CD4-positive, alpha-beta T cell treated with Interleukin-4 for 4 hours (primary cell): ENCODE measurements at regions not wholly inside any gene's neighbourhood (a gene's known extent, or its start where the extent isn't known, plus 50 kb on each side); places are given as distances from the start of the nearest gene placed in this dataset.

ENCODE experiments used
- DNase-seq: peaks from one replicate; pipeline ENCODE4 v3.0.0-alpha.2; 2020

DNA sequence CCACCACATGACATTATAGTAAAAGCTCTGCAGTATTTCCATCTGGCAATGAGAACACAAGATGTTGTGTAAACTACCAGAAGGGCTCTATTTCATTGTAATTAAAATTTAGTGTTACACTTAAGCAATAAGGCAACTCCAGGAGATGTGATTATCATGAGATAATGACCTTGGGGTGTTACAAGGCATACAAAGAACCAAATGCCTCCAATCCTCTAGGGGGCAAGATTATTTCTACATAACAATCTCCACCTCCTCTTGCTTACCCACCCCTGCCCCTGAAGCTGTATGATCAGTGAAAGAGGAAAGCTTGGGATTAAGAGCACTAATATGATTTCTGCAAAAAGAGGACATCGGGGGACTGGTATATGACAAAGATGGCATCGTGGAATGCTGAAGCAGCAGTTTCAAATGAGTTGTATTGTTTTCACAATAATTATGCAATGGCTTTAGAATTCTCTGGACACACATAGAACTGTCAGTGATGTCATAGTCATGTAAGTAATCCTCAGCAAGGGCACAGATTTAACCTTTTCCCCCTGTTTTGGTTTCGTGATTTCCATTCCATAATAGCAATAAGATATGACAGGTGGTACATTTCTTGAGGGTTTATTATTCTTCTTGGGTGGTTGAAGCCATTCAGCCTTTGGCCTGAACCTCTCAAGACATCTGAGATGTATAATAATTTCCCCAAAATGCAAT is 295.3 kb downstream of the MZT1 start:
- DNase-seq: no peak

GRCh38 chr13:72430923-72431322 is 296.5 kb downstream of the MZT1 start:
- DNase-seq: no peak

GRCh38 chr13:72427757-72428528 is 299.5 kb downstream of the MZT1 start:
- DNase-seq: no peak

- DNase-seq: no peak
Measured at GRCh38 chr13:72424059-72424458, 303.4 kb downstream of the MZT1 start.

DNA sequence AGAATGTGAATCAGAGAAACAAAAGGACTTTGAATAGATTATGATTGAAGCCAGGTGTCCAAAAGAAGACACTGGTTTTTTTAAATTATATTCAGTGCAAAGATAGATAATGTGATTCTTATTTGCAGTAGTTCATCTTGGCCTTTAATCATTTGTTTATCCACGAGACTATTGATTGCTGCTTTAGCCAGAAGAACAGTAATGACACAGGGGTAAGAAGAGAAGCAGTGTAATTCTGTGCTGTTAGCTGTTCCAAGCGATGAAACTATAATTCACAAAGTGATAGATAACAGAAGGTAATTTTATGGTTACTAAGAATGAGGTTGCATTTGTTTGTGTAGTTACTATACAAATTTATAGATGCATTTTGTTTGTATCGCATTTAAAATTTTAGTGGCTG is 311.6 kb downstream of the MZT1 start:
- DNase-seq: no peak

GRCh38 chr13:72412481-72412880 is 314.9 kb downstream of the MZT1 start:
- DNase-seq: no peak

GRCh38 chr13:72405441-72405840 is 322.0 kb downstream of the MZT1 start:
- no peak for DNase-seq

DNA sequence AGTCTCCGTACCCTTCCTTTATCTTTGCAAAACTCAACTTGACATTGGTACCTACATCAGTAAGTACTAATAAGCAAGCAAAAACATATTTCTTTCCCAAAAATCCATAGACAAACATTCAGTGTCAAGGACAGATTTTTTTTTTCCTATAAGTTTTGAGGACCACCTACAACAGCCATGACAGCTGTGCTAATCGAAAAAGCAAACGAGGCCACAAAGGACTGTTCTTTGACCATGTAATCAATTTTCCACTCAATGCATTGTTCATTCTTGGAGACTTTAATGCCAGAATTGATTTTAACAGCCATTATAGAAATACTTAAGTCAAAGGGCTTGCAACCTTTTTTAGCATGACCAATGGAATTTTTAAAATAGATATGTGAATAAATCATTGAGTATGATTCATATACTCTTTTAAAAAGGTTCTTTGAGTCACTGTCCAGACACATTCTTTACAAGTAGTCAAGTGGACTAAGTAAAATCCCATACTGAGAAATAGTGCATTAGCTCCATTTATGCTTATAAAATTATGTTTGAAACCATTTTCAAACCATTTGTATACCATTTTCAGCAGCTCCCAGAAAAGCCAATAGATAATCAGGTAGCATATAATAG is 323.9 kb downstream of the MZT1 start:
- DNase-seq: no peak

GRCh38 chr13:72400856-72401255 is 326.6 kb downstream of the MZT1 start:
- no peak for DNase-seq

DNA sequence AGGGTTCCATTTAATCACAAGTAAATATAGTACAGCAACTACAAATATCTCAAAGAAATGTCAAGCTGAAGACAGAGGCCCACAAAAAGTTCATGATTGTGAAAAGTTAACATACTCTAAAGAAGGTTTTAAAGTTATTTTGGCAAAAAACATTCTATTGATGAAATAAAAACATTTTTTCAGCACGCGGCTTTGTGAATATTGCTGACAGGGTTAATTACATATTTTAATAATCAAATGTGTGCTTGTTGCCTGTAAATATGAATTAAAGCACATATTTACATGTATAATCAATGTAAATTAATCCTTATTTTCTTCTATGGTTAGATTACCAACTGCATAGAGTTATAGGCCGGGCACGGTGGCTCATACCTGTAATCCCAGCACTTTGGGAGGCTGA is 328.1 kb downstream of the MZT1 start:
- no peak for DNase-seq

- no peak for DNase-seq
Measured at GRCh38 chr13:72397265-72397664, 330.2 kb downstream of the MZT1 start.

DNA sequence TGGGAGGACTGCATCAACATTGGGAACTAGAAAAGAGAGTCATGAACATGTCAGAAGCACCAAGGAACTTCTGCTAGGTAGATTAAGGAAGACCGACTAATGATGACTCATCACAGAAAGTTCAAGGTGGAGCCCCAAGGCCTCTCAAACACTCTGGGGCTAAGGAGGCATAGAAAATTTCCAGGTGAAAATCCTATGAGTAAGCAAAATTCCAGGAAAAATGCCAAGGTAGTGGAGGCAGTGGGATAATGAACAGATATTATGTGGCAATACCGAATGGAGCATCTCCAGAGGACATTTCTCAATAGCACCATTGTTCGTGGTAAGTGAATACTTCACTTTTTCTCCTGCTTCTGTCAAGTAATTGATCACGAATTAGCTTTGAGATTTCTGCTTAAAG is 336.5 kb downstream of the MZT1 start:
- DNase-seq: no peak

DNA sequence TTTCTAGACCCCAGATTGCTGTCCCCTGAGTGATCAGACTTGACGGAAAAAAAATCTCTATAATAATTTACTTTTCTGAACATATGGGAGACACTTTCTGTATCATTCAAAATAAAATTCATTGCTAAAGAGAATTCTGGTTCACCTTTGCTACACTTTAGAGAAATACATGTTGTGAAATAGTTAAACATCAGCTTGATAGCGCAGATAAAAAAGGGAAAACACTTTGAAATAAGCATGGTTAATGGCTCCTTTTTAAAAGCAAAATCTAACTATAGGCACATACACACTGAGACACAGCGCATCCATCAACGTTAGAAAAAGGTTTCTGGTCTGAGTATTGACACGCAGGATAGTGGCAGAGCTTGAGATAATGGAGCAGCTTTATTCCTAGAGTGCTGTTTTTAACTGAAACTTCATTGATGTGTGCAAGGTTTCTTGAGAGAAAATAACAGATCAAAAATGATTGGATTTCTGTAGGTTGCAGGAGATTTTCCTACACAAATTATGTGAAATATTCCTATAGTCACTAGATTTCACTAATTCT is 341.2 kb downstream of the MZT1 start:
- no peak for DNase-seq

DNA sequence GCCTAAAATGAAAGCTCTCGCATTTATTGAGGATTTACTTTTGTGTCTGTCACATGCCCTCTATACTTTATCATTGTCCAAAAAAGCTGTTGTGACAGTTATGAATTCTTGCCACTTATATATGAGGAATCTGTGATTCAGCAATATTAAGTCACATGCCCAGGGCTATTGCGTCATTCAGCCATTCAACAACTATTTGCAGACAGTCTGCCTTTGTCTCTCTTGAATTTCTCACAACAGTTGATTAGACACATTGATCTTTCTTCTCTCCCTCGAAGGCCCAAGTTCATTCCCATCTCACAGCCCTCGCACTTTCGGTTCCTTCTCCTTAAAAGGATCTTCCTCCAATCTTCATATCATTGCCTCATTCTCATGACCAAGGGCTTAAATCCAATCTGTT is 342.6 kb downstream of the MZT1 start:
- DNase-seq: no peak

- DNase-seq: no peak
Measured at GRCh38 chr13:72384186-72384823, 343.1 kb downstream of the MZT1 start.

- DNase-seq: no peak
Measured at GRCh38 chr13:72383646-72384045, 343.8 kb downstream of the MZT1 start.

- DNase-seq: no peak
Measured at GRCh38 chr13:72379581-72379980, 347.8 kb downstream of the MZT1 start.

DNA sequence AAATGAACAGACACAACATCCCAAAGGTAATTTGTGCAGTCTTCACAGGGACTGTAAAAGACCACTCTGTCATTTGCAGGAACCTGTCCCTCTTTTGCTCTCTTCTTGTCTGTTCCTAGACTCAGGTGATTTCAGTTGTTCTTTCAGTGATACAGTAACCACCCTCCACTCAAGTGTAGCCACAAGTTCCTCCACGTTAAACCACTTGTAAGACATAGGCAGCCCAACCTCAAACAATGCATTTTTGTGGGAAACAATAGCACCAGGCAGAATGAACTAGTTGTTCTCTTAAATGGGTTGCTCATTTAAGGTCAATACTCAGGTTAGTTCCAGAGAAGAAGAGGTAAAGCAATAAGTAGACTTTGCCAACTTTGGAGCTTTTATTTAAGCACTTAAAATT is 359.4 kb downstream of the MZT1 start:
- DNase-seq: no peak

DNA sequence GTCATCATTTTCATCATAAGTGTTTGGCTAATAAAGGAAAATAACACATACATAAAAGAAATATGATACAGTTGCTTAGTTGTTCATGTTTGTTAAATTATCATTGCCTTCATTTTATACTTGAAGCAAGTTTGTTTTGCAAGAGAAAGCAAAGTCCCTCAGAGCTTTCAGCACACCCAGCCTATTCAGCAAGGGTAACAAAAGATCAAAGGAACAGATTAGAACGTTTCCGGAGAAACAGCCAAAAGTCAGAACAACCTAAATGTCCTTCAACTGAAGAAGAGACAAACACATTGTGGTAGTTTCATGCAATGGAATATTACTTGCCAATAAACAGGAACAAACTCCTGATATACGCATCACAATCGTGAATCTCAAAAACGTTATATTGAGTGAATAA is 380.7 kb downstream of the MZT1 start:
- DNase-seq: no peak

DNA sequence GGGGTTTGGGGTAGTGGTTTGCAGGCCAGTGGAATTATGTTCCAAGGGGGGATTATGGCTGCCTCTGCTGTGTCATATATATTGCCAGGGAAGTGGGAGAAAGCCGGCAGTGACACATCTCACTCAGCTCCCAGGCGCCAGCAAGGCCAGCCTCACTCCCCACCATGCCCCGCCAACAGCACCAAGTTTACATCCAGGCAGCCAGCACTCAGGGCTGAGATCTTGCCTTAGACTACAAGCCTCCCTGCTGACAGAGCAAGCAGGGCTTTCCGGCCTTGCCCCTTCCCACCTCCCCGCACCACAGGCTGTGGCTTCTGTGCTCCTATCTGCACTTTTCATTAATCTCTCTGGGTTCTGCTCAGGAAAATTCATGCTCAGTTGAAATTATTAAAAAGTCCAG is 385.1 kb downstream of the MZT1 start:
- no peak for DNase-seq

GRCh38 chr13:72341904-72342303 is 385.5 kb downstream of the MZT1 start:
- DNase-seq: no peak

GRCh38 chr13:72317346-72318109 is 409.9 kb downstream of the MZT1 start:
- no peak for DNase-seq

GRCh38 chr13:72316716-72317115 is 410.7 kb downstream of the MZT1 start:
- no peak for DNase-seq
